HK-2 (cell line): ENCODE measurements at regions not wholly inside any gene's neighbourhood (a gene's known extent, or its start where the extent isn't known, plus 50 kb on each side); places are given as distances from the start of the nearest gene placed in this dataset.

ENCODE experiments used
- DNase-seq: peaks from one replicate; pipeline ENCODE4 v3.0.0-alpha.2; 2018; ENCODE audit not compliant: unreplicated experiment

- no peak for DNase-seq
Observed at GRCh38 chr11:127066401-127067090, 66.0 kb upstream of the KIRREL3 start.

GRCh38 chr11:127063241-127063640 lies 62.7 kb upstream of the KIRREL3 start:
- DNase-seq, result no peak

GRCh38 chr11:127061947-127062346 lies 61.4 kb upstream of the KIRREL3 start:
- no peak for DNase-seq

- no peak for DNase-seq
Observed at GRCh38 chr11:127059750-127060149, 59.2 kb upstream of the KIRREL3 start.

GRCh38 chr11:127059286-127059685 lies 58.7 kb upstream of the KIRREL3 start:
- DNase-seq, result no peak

GRCh38 chr11:127058524-127058923 lies 58.0 kb upstream of the KIRREL3 start:
- no peak for DNase-seq

GRCh38 chr11:127057126-127057525 lies 56.6 kb upstream of the KIRREL3 start:
- no peak for DNase-seq

- no peak for DNase-seq
Observed at GRCh38 chr11:127056338-127056971, 55.9 kb upstream of the KIRREL3 start.

- no peak for DNase-seq
Observed at GRCh38 chr11:127055236-127055635, 54.7 kb upstream of the KIRREL3 start.

- no peak for DNase-seq
Observed at GRCh38 chr11:127054153-127054552, 53.6 kb upstream of the KIRREL3 start.

- DNase-seq, result no peak
Observed at GRCh38 chr11:127052404-127052803, 51.8 kb upstream of the KIRREL3 start.
